Body of pancreas (tissue), 4 donors: ENCODE measurements at regions not wholly inside any gene's neighbourhood (a gene's known extent, or its start where the extent isn't known, plus 50 kb on each side); places are given as distances from the start of the nearest gene placed in this dataset.

Experiments
- ATAC-seq: fragments of 150-250 bp; one replicate; pipeline ENCODE4 v1.9.1; 2016
- DNase-seq, 4 donors: peaks; one replicate each; pipeline ENCODE4 v3.0.0-alpha.2; 2019
- H3K27ac ChIP-seq, 4 donors: fragments of 200-600 bp; sonication (generic); 1 replicate in 3 of 4; 2 replicates in 1 of 4; pipeline versions ENCODE4 v1.5.1 to v1.6.1; 2016 to 2019; ENCODE audit warnings: mild to moderate bottlenecking in 1 of 4, mixed read lengths in 1 of 4, moderate library complexity in 1 of 4
- H3K27me3 ChIP-seq, 2 donors: fragments of 200-600 bp; sonication (generic); one replicate each; pipeline ENCODE4 v1.6.0; 2016; ENCODE audit warnings: mild to moderate bottlenecking in 1 of 2
- H3K36me3 ChIP-seq, 2 donors: fragments of 200-600 bp; sonication (generic); replicated peaks in 1 of 2; 2 replicates each; pipeline ENCODE4 v1.5.1; 2016; ENCODE audit warnings: low read depth in 2 of 2; ENCODE audit not compliant: insufficient read depth in 1 of 2
- H3K4me1 ChIP-seq: fragments of 200-600 bp; sonication (generic); one replicate; pipeline ENCODE4 v1.6.0; 2016
- H3K4me3 ChIP-seq, 2 donors: fragments of 200-600 bp; sonication (generic); 1 replicate in 1 of 2; 2 replicates in 1 of 2; pipeline ENCODE4 v1.5.1; 2016 to 2019
- H3K9me3 ChIP-seq, 3 donors: fragments of 200-600 bp; sonication (generic); 1 replicate in 2 of 3; 2 replicates in 1 of 3; pipeline ENCODE4 v1.5.1; 2016
- POLR2A ChIP-seq, 3 donors: fragments of 450-650 bp; IDR thresholded peaks; one replicate each; pipeline ENCODE4 v1.6.1; 2016; ENCODE audit warnings: antibody characterized with exemption in 3 of 3, mild to moderate bottlenecking in 2 of 3
- WGBS, 2 donors: methylation state at CpG; one replicate each; pipeline ENCODE4 v1.1.5; 2017; 5-methylcytosine and 5-hydroxymethylcytosine counted together
- intact Hi-C: fragments of 100-400 bp; cut with DNase I; formaldehyde crosslinking; loops from one replicate; pipeline ENCODE4 v1.15.1; 2023
- TF ChIP-seq, protein P1 (sequence below), 7 experiments: fragments of 450-650 bp in 4 of 7; fragments of 200-600 bp in 3 of 7; sonication (generic) in 3 of 7; IDR thresholded peaks; one replicate each; pipeline ENCODE4 v1.5.1; 2016 to 2019; ENCODE audit warnings: antibody characterized with exemption in 7 of 7

- WGBS, 2 donors = 90 to 93% methylated on average over 3 of the region's 3 CpGs
- ATAC-seq (no peak), DNase-seq (no peak)
- intact Hi-C loops = no loop called here
- Histone ChIP-seq H3K36me3 (no peaks in the 10 kb centered on the region), H3K27ac (no peak overlapping the region), H3K4me3 (no peak overlapping the region), H3K4me1 (peaks cover 12% of the 10 kb centered on the region), H3K9me3 (no peaks in the 10 kb centered on the region), H3K27me3 (no peaks in the 10 kb centered on the region)
- TF ChIP-seq, protein P1, sequence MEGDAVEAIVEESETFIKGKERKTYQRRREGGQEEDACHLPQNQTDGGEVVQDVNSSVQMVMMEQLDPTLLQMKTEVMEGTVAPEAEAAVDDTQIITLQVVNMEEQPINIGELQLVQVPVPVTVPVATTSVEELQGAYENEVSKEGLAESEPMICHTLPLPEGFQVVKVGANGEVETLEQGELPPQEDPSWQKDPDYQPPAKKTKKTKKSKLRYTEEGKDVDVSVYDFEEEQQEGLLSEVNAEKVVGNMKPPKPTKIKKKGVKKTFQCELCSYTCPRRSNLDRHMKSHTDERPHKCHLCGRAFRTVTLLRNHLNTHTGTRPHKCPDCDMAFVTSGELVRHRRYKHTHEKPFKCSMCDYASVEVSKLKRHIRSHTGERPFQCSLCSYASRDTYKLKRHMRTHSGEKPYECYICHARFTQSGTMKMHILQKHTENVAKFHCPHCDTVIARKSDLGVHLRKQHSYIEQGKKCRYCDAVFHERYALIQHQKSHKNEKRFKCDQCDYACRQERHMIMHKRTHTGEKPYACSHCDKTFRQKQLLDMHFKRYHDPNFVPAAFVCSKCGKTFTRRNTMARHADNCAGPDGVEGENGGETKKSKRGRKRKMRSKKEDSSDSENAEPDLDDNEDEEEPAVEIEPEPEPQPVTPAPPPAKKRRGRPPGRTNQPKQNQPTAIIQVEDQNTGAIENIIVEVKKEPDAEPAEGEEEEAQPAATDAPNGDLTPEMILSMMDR (IDR thresholded peaks at IDR 0.05) = no peak
- TF ChIP-seq POLR2A (IDR thresholded peaks at IDR 0.05) = no peak
Observed at GRCh38 chr9:79477241-79477840, 94.4 kb upstream of the TLE4 start.

GRCh38 chr9:79477955-79478771 is 93.6 kb upstream of the TLE4 start:
- Histone ChIP-seq H3K9me3 (no peaks in the 10 kb centered on the region), H3K27ac (no peak overlapping the region), H3K4me3 (no peak overlapping the region), H3K36me3 (no peaks in the 10 kb centered on the region), H3K4me1 (peaks cover 12% of the 10 kb centered on the region), H3K27me3 (no peaks in the 10 kb centered on the region)
- intact Hi-C loops = no loop called here
- DNase-seq (peak; percentile 15 to 51 (median 25)), ATAC-seq (peak; percentile 24)
- TF ChIP-seq, protein P1 (IDR thresholded peaks at IDR 0.05) = peak; percentile 15 to 53 (median 31)
- no peak for TF ChIP-seq POLR2A (IDR thresholded peaks at IDR 0.05)
- 39 to 42% methylated on average over 5 of the region's 5 CpGs for WGBS, 2 donors

DNA sequence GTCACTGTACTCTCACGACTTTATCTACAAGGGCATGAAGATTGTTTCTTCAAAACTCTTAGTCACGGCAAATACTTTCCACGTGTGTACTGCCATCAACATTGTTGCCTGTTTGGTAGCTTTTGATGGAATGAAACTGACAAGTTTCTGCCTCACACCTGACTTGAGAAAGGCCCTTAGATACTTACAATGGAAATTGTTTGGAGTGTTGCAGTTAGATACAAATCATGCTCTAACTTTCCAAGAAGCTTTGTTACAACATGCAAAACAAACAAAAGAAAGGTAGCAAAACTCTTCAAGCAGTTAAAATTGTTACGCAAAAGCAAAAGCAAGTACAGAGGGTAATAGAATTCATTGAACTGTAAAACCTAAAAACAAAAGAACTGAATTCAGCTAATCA is 91.1 kb upstream of the TLE4 start:
- H3K4me3 ChIP-seq = no peak overlapping the region
- WGBS, 2 donors = 62 to 70% methylated on average over 4 of the region's 4 CpGs
- H3K36me3 ChIP-seq = no peaks in the 10 kb centered on the region
- no peaks in the 10 kb centered on the region for H3K27me3 ChIP-seq
- intact Hi-C loops = no loop called here
- no peaks in the 10 kb centered on the region for H3K9me3 ChIP-seq
- TF ChIP-seq POLR2A (IDR thresholded peaks at IDR 0.05) = no peak
- TF ChIP-seq, protein P1 (IDR thresholded peaks at IDR 0.05) = no peak
- H3K4me1 ChIP-seq = peaks cover 12% of the 10 kb centered on the region
- no peak overlapping the region for H3K27ac ChIP-seq
- no peak for ATAC-seq
- no peak for DNase-seq

GRCh38 chr9:79481846-79482477 is 89.8 kb upstream of the TLE4 start:
- no peak for ATAC-seq
- DNase-seq = no peak

More at GRCh38 chr9:79481846-79482477, 89.8 kb upstream of the TLE4 start:
- Histone ChIP-seq H3K4me1 (peaks cover 12% of the 10 kb centered on the region), H3K27me3 (no peaks in the 10 kb centered on the region), H3K9me3 (no peaks in the 10 kb centered on the region), H3K4me3 (no peak overlapping the region), H3K27ac (no peak overlapping the region), H3K36me3 (no peaks in the 10 kb centered on the region)
- 86 to 87% methylated on average over 5 of the region's 5 CpGs for WGBS, 2 donors
- no peak for TF ChIP-seq POLR2A (IDR thresholded peaks at IDR 0.05)
- TF ChIP-seq, protein P1 (IDR thresholded peaks at IDR 0.05) = no peak
- intact Hi-C loops = no loop called here
